ENCODE measurements at regions not wholly inside any gene's neighbourhood (a gene's known extent, or its start where the extent isn't known, plus 50 kb on each side); places are given as distances from the start of the nearest gene placed in this dataset.

DNA sequence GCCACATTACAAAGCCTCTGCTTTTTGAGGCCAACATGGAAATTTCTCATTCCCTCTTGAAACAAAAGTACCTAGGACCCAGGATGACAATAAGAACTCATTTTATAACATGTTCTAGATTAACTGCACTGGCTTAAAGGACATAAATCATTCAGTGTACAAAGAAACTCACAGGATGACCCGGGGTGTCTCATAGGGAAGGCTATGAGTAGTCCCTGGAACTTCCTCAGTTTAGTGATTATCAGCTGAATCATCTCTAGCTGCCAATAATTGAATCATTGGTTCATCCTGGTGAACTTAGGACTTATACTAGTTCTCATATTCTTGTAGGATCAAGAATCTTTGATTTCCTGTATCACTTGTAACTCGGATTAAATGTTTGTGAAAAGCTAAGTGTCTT is 95.8 kb upstream of the WDR1 start:
- H3K4me3 ChIP-seq (ENCODE audit: low read length in 2 of 2), result no peak overlapping the region
- WGBS, result 48% methylated on average over 2 of the region's 2 CpGs
- H3K27ac ChIP-seq (ENCODE audit: low read depth in 1 of 2, low read length in 1 of 2), result no peak overlapping the region
- no peaks in the 10 kb centered on the region for H3K9me3 ChIP-seq (ENCODE audit: control insufficient read depth in 2 of 2, insufficient read depth in 1 of 2, low read length in 1 of 2)
- DNase-seq (ENCODE audit: low read depth in 6 of 9, low spot score in 9 of 9), result no peak
- H3K36me3 ChIP-seq (ENCODE audit: control insufficient read depth in 2 of 2, insufficient read depth in 2 of 2, low read length in 1 of 2), result no peaks in the 10 kb centered on the region
- H3K27me3 ChIP-seq (ENCODE audit: control insufficient read depth in 2 of 2, insufficient read depth in 1 of 2, low read length in 1 of 2), result no peaks in the 10 kb centered on the region
- H3K4me1 ChIP-seq (ENCODE audit: control insufficient read depth in 2 of 2, insufficient read depth in 2 of 2, low read length in 2 of 2), result no peaks in the 10 kb centered on the region

GRCh38 chr4:10207116-10207515 is 90.5 kb upstream of the WDR1 start:
- Histone ChIP-seq H3K9me3 (ENCODE audit: control insufficient read depth in 2 of 2, insufficient read depth in 1 of 2, low read length in 1 of 2) (no peaks in the 10 kb centered on the region), H3K4me1 (ENCODE audit: control insufficient read depth in 2 of 2, insufficient read depth in 2 of 2, low read length in 2 of 2) (no peaks in the 10 kb centered on the region), H3K27me3 (ENCODE audit: control insufficient read depth in 2 of 2, insufficient read depth in 1 of 2, low read length in 1 of 2) (no peaks in the 10 kb centered on the region), H3K27ac (ENCODE audit: low read depth in 1 of 2, low read length in 1 of 2) (no peak overlapping the region), H3K4me3 (ENCODE audit: low read length in 2 of 2) (no peak overlapping the region), H3K36me3 (ENCODE audit: control insufficient read depth in 2 of 2, insufficient read depth in 2 of 2, low read length in 1 of 2) (no peaks in the 10 kb centered on the region)
- DNase-seq (ENCODE audit: low read depth in 6 of 9, low spot score in 9 of 9), result peak in 1 of 9 donors; percentile 0
- 83% methylated on average over 4 of the region's 4 CpGs for WGBS

DNA sequence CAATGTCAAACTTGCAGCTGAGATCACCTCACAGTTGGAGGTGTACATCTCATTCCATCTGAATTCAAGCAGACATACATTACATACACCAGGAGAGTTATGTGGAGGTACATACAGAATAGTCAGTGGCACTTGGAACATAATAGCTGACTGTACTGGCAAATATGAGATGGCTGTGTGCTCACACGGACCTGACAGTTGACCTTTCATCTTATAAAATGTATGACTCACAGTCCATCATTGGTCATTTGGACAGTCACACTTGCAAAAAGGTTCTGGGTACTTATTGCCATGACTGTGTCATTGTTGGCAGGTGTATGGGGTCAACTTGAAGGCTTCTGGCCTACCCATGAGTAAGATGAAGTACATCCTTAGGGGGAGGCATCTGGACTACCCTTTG is 88.6 kb upstream of the WDR1 start:
- Histone ChIP-seq H3K36me3 (ENCODE audit: control insufficient read depth in 2 of 2, insufficient read depth in 2 of 2, low read length in 1 of 2) (no peaks in the 10 kb centered on the region), H3K4me1 (ENCODE audit: control insufficient read depth in 2 of 2, insufficient read depth in 2 of 2, low read length in 2 of 2) (no peaks in the 10 kb centered on the region), H3K9me3 (ENCODE audit: control insufficient read depth in 2 of 2, insufficient read depth in 1 of 2, low read length in 1 of 2) (no peaks in the 10 kb centered on the region), H3K27me3 (ENCODE audit: control insufficient read depth in 2 of 2, insufficient read depth in 1 of 2, low read length in 1 of 2) (no peaks in the 10 kb centered on the region), H3K27ac (ENCODE audit: low read depth in 1 of 2, low read length in 1 of 2) (no peak overlapping the region), H3K4me3 (ENCODE audit: low read length in 2 of 2) (no peak overlapping the region)
- DNase-seq (ENCODE audit: low read depth in 6 of 9, low spot score in 9 of 9), result peak in 1 of 9 donors; percentile 0
- WGBS, result 95% methylated on average over 1 of the region's 1 CpG

DNA sequence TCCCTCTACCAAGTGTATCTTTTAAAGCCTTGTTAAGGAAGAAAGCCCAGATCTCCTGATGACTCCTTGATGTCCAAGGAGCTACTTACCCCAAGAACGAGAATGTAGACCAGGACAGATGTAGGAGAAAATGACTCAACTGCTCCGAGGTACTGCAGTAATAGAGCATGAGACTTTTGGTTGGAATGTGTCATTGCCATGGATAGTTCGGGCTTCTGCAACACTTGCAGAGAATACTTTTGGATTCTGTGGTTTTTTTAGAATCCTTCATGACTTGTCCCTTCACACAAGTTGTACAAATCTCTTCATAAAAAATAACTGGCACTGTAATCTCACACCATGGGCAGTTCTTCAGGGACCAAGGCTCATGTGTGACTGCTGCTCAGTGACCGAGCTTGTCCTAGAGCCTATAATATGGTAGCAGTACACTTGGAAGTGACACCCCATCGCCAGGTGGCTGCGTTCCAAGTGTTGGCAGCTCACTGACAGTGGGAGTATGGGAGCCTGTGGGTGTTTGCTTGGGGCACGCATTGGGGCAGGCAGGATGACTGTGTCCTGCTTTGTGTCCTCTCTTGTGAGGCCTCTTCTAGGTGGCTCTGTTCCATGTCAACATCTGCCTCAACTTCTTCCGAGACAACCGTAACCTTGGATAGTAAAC is 87.9 kb upstream of the WDR1 start:
- Histone ChIP-seq H3K27me3 (ENCODE audit: control insufficient read depth in 2 of 2, insufficient read depth in 1 of 2, low read length in 1 of 2) (no peaks in the 10 kb centered on the region), H3K4me1 (ENCODE audit: control insufficient read depth in 2 of 2, insufficient read depth in 2 of 2, low read length in 2 of 2) (no peaks in the 10 kb centered on the region), H3K27ac (ENCODE audit: low read depth in 1 of 2, low read length in 1 of 2) (no peak overlapping the region), H3K9me3 (ENCODE audit: control insufficient read depth in 2 of 2, insufficient read depth in 1 of 2, low read length in 1 of 2) (no peaks in the 10 kb centered on the region), H3K36me3 (ENCODE audit: control insufficient read depth in 2 of 2, insufficient read depth in 2 of 2, low read length in 1 of 2) (no peaks in the 10 kb centered on the region), H3K4me3 (ENCODE audit: low read length in 2 of 2) (no peak overlapping the region)
- WGBS, result 97% methylated on average over 9 of the region's 9 CpGs
- peak in 1 of 9 donors; percentile 0 for DNase-seq (ENCODE audit: low read depth in 6 of 9, low spot score in 9 of 9)

DNA sequence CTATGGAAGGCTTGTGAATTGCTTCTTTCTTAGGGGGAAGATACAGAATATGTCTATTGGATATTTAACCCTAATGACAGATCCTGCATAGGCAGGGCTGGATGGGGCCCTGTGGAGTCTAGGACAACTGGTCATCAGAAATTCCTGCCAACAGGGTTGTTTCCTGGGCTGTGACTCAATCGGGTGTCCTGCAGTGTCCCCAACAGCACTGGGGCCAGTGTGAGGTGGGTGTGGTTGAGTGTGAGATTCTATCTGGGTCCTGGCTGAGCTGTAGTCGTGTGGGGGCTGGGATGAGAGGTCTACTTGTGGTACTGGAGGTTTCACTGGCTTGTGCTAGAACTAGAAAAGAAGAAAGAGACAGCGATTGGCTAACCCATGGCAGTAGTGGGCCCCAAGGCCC is 87.3 kb upstream of the WDR1 start:
- DNase-seq (ENCODE audit: low read depth in 6 of 9, low spot score in 9 of 9), result no peak
- no peak overlapping the region for H3K4me3 ChIP-seq (ENCODE audit: low read length in 2 of 2)
- WGBS, result 87% methylated on average over 3 of the region's 3 CpGs
- no peaks in the 10 kb centered on the region for H3K36me3 ChIP-seq (ENCODE audit: control insufficient read depth in 2 of 2, insufficient read depth in 2 of 2, low read length in 1 of 2)
- H3K27ac ChIP-seq (ENCODE audit: low read depth in 1 of 2, low read length in 1 of 2), result no peak overlapping the region
- no peaks in the 10 kb centered on the region for H3K9me3 ChIP-seq (ENCODE audit: control insufficient read depth in 2 of 2, insufficient read depth in 1 of 2, low read length in 1 of 2)
- no peaks in the 10 kb centered on the region for H3K27me3 ChIP-seq (ENCODE audit: control insufficient read depth in 2 of 2, insufficient read depth in 1 of 2, low read length in 1 of 2)
- H3K4me1 ChIP-seq (ENCODE audit: control insufficient read depth in 2 of 2, insufficient read depth in 2 of 2, low read length in 2 of 2), result no peaks in the 10 kb centered on the region

- whole genome bisulfite sequencing, result 82% methylated on average over 4 of the region's 4 CpGs
- H3K27ac ChIP-seq (ENCODE audit: low read depth in 1 of 2, low read length in 1 of 2), result no peak overlapping the region
- no peak overlapping the region for H3K4me3 ChIP-seq (ENCODE audit: low read length in 2 of 2)
- H3K9me3 ChIP-seq (ENCODE audit: control insufficient read depth in 2 of 2, insufficient read depth in 1 of 2, low read length in 1 of 2), result no peaks in the 10 kb centered on the region
- DNase-seq (ENCODE audit: low read depth in 6 of 9, low spot score in 9 of 9), result peak in 1 of 9 donors; percentile 0
- H3K4me1 ChIP-seq (ENCODE audit: control insufficient read depth in 2 of 2, insufficient read depth in 2 of 2, low read length in 2 of 2), result no peaks in the 10 kb centered on the region
- H3K36me3 ChIP-seq (ENCODE audit: control insufficient read depth in 2 of 2, insufficient read depth in 2 of 2, low read length in 1 of 2), result no peaks in the 10 kb centered on the region
- H3K27me3 ChIP-seq (ENCODE audit: control insufficient read depth in 2 of 2, insufficient read depth in 1 of 2, low read length in 1 of 2), result no peaks in the 10 kb centered on the region
These were observed 85.0 kb upstream of the WDR1 start for GRCh38 chr4:10201381-10202223.

DNA sequence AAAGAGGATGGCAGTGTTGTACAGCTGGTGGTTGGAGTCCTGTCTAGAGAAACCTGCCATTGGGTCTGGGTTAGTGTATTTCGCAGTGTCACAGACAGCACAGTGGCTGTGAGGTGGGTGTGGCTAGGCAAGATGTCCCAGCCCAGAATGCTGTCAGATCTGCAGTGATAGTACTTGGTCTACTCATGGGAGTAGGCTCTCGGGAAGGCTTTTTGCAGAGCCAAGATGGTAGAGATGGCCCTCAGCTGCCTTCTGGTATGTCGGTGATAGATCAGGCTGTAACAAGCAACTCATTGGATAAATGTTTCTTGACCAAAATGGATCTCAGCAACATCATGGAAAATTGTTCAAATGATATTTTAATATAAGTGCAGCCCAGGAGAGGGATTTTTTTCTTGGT is 84.3 kb upstream of the WDR1 start:
- no peaks in the 10 kb centered on the region for H3K9me3 ChIP-seq (ENCODE audit: control insufficient read depth in 2 of 2, insufficient read depth in 1 of 2, low read length in 1 of 2)
- H3K27me3 ChIP-seq (ENCODE audit: control insufficient read depth in 2 of 2, insufficient read depth in 1 of 2, low read length in 1 of 2), result no peaks in the 10 kb centered on the region
- peak in 1 of 9 donors; percentile 0 for DNase-seq (ENCODE audit: low read depth in 6 of 9, low spot score in 9 of 9)
- no peaks in the 10 kb centered on the region for H3K36me3 ChIP-seq (ENCODE audit: control insufficient read depth in 2 of 2, insufficient read depth in 2 of 2, low read length in 1 of 2)
- no peak overlapping the region for H3K4me3 ChIP-seq (ENCODE audit: low read length in 2 of 2)
- H3K4me1 ChIP-seq (ENCODE audit: control insufficient read depth in 2 of 2, insufficient read depth in 2 of 2, low read length in 2 of 2), result no peaks in the 10 kb centered on the region
- no peak overlapping the region for H3K27ac ChIP-seq (ENCODE audit: low read depth in 1 of 2, low read length in 1 of 2)
- 63% methylated on average over 3 of the region's 3 CpGs for WGBS

DNA sequence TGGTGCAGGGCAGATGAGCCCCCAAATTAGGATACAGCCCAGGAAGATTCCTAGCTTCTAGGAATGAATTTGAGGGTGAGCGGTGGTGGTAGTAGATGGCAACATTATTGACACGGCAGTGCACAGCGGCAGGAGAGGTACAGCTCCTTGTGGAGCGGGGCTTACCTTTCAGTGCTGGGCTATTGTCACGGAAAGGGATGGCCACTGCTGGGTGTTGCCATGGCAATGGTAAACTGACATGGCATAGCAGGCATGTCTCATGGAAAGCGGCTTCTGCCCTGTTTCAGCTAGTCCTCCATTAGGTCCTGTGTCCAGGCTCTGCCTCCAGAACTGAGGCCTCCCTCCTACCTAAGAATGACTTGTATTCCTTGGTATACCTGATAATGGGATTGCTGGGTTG is 81.8 kb upstream of the WDR1 start:
- H3K36me3 ChIP-seq (ENCODE audit: control insufficient read depth in 2 of 2, insufficient read depth in 2 of 2, low read length in 1 of 2), result no peaks in the 10 kb centered on the region
- WGBS, result 98% methylated on average over 6 of the region's 6 CpGs
- H3K4me3 ChIP-seq (ENCODE audit: low read length in 2 of 2), result no peak overlapping the region
- no peak overlapping the region for H3K27ac ChIP-seq (ENCODE audit: low read depth in 1 of 2, low read length in 1 of 2)
- H3K9me3 ChIP-seq (ENCODE audit: control insufficient read depth in 2 of 2, insufficient read depth in 1 of 2, low read length in 1 of 2), result no peaks in the 10 kb centered on the region
- peak in 1 of 9 donors; percentile 0 for DNase-seq (ENCODE audit: low read depth in 6 of 9, low spot score in 9 of 9)
- H3K4me1 ChIP-seq (ENCODE audit: control insufficient read depth in 2 of 2, insufficient read depth in 2 of 2, low read length in 2 of 2), result no peaks in the 10 kb centered on the region
- no peaks in the 10 kb centered on the region for H3K27me3 ChIP-seq (ENCODE audit: control insufficient read depth in 2 of 2, insufficient read depth in 1 of 2, low read length in 1 of 2)

GRCh38 chr4:10197952-10198351 is 81.4 kb upstream of the WDR1 start:
- no peak overlapping the region for H3K27ac ChIP-seq (ENCODE audit: low read depth in 1 of 2, low read length in 1 of 2)
- peak in 1 of 9 donors; percentile 0 for DNase-seq (ENCODE audit: low read depth in 6 of 9, low spot score in 9 of 9)
- H3K4me3 ChIP-seq (ENCODE audit: low read length in 2 of 2), result no peak overlapping the region
- H3K4me1 ChIP-seq (ENCODE audit: control insufficient read depth in 2 of 2, insufficient read depth in 2 of 2, low read length in 2 of 2), result no peaks in the 10 kb centered on the region
- H3K9me3 ChIP-seq (ENCODE audit: control insufficient read depth in 2 of 2, insufficient read depth in 1 of 2, low read length in 1 of 2), result no peaks in the 10 kb centered on the region
- H3K36me3 ChIP-seq (ENCODE audit: control insufficient read depth in 2 of 2, insufficient read depth in 2 of 2, low read length in 1 of 2), result no peaks in the 10 kb centered on the region
- no peaks in the 10 kb centered on the region for H3K27me3 ChIP-seq (ENCODE audit: control insufficient read depth in 2 of 2, insufficient read depth in 1 of 2, low read length in 1 of 2)
- WGBS, result 98% methylated on average over 7 of the region's 7 CpGs

Data from thymus (tissue), 11 donors.